Upper lobe of left lung (tissue), 4 donors: ENCODE measurements at regions not wholly inside any gene's neighbourhood (a gene's known extent, or its start where the extent isn't known, plus 50 kb on each side); places are given as distances from the start of the nearest gene placed in this dataset.

Experiments used
- POLR2A ChIP-seq, 4 donors: fragments of 450-650 bp; IDR thresholded peaks; one replicate each; pipeline ENCODE4 v1.5.1; 2016 to 2017; ENCODE audit warnings: antibody characterized with exemption in 4 of 4, mild to moderate bottlenecking in 2 of 4
- POLR2AphosphoS5 ChIP-seq, 2 donors: sonication (generic); formaldehyde crosslinking; IDR thresholded peaks; one replicate each; pipeline ENCODE4 v1.5.1; 2017; ENCODE audit warnings: antibody characterized with exemption in 2 of 2
- TF ChIP-seq, protein P1 (sequence below), 6 experiments: fragments of 450-650 bp in 4 of 6; fragments of 200-600 bp in 2 of 6; sonication (generic) in 2 of 6; IDR thresholded peaks; one replicate each; pipeline ENCODE4 v1.5.1; 2016 to 2019; ENCODE audit warnings: antibody characterized with exemption in 6 of 6

DNA sequence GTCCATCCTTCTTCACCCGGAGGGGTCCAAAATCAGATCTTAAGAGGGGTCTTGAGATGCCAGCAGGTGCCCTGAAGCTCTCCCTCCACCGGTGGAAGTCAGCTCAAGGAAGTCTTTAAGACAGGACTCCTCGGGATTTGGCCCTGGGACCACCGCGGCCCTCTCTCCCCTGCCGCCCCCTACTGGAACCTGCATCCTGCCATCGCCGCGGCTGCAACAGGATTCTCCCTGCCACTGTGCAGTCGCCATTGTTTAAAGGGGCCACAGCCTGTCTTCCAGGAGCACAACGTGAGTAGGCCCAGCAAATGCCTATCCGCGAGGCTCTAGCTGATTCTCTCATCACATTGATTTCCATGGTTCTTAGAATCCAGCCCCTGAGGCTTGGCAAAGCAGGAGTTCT lies 324.3 kb downstream of the ZNF716 start:
- no peak for TF ChIP-seq POLR2A (IDR thresholded peaks at IDR 0.05)
- TF ChIP-seq, protein P1, sequence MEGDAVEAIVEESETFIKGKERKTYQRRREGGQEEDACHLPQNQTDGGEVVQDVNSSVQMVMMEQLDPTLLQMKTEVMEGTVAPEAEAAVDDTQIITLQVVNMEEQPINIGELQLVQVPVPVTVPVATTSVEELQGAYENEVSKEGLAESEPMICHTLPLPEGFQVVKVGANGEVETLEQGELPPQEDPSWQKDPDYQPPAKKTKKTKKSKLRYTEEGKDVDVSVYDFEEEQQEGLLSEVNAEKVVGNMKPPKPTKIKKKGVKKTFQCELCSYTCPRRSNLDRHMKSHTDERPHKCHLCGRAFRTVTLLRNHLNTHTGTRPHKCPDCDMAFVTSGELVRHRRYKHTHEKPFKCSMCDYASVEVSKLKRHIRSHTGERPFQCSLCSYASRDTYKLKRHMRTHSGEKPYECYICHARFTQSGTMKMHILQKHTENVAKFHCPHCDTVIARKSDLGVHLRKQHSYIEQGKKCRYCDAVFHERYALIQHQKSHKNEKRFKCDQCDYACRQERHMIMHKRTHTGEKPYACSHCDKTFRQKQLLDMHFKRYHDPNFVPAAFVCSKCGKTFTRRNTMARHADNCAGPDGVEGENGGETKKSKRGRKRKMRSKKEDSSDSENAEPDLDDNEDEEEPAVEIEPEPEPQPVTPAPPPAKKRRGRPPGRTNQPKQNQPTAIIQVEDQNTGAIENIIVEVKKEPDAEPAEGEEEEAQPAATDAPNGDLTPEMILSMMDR (IDR thresholded peaks at IDR 0.05) = no peak
- no peak for TF ChIP-seq POLR2AphosphoS5 (IDR thresholded peaks at IDR 0.05)
